B cell (primary cell): ENCODE measurements at regions not wholly inside any gene's neighbourhood (a gene's known extent, or its start where the extent isn't known, plus 50 kb on each side); places are given as distances from the start of the nearest gene placed in this dataset.

Source experiments
- EZH2 ChIP-seq: IDR thresholded peaks from 2 replicates; pipeline ENCODE4 v1.6.1; 2012; ENCODE audit warnings: borderline replicate concordance, low read depth, mild to moderate bottlenecking, moderate library complexity, low read length; ENCODE audit not compliant: insufficient read depth, poor library complexity, severe bottlenecking
- TF ChIP-seq, protein P1 (sequence below): fragments of 200-600 bp; IDR thresholded peaks from one replicate; pipeline ENCODE4 v1.8.0; 2022; ENCODE audit warnings: antibody characterized with exemption, mild to moderate bottlenecking

GRCh38 chr2:224158831-224159230, 119.7 kb upstream of the SERPINE2 start:
- TF ChIP-seq, protein P1, sequence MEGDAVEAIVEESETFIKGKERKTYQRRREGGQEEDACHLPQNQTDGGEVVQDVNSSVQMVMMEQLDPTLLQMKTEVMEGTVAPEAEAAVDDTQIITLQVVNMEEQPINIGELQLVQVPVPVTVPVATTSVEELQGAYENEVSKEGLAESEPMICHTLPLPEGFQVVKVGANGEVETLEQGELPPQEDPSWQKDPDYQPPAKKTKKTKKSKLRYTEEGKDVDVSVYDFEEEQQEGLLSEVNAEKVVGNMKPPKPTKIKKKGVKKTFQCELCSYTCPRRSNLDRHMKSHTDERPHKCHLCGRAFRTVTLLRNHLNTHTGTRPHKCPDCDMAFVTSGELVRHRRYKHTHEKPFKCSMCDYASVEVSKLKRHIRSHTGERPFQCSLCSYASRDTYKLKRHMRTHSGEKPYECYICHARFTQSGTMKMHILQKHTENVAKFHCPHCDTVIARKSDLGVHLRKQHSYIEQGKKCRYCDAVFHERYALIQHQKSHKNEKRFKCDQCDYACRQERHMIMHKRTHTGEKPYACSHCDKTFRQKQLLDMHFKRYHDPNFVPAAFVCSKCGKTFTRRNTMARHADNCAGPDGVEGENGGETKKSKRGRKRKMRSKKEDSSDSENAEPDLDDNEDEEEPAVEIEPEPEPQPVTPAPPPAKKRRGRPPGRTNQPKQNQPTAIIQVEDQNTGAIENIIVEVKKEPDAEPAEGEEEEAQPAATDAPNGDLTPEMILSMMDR, result no peak
- TF ChIP-seq EZH2, result no peak
